ENCODE measurements at regions not wholly inside any gene's neighbourhood (a gene's known extent, or its start where the extent isn't known, plus 50 kb on each side); places are given as distances from the start of the nearest gene placed in this dataset.

DNA sequence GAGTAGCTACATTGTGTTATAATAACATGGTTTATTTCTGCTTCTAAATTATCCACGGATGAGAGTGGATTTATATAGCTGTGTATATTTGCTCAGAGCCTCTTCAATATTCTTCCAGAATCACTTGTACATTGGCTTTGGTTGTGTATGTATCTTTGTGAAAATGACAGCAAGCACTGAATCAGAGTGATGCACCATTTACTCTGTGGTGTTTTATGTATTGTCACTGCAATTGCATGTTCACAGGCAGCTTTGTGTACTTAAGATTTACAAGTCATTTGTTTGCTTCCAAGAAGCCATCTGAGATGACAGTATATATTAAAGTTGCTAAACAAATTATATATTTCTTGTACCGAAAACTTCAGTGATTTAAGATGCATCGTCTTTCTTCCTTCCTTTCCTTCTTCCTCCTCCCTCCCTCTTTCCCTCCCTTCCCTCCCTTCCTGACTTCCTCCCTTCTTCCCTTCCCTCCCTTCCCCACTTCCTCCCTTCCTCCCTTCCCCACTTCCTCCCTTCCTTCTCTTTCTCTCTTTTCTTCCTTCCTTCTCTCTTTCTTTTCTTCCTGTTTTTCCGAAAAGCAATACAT, 362.3 kb upstream of the GOLIM4 start:
- DNase-seq (ENCODE audit: low read depth) = no peak

DNA sequence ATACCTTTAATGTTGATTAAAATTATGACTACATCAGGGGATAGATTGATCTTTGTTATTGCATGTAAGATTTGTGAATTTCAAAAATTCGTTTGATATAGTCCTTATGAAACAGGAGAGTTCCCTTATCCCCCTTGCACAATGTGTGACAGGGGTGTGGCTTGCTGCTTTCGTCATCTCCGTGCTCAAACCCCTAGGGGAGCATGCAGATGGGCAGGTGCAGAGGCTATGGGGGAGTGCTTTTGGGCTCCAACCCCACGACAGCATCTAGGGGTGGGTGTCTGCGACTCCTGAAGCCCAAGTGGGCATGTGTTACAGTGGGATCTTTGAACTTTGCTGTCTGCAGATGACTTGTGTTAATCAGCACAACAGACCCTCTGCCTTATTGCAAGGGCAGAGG, 360.1 kb upstream of the GOLIM4 start:
- no peak for DNase-seq (ENCODE audit: low read depth)

DNA sequence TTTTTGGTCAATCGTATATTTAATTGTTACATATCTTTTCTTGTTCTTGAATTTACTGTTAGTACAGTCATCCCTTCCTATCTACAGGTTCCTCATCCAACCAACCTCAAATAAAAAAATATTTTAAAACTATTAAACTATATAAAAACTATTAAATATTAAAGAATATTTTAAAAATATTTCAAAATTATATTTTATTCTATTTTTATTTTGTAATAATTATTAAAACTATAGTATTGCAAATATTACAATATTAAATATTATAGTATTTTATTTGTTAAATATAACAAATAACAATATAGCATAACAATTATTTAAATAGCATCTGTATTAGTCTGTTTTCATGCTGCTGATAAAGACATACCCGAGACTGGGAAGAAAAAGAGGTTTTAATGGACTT, 357.9 kb upstream of the GOLIM4 start:
- DNase-seq (ENCODE audit: low read depth) = no peak

DNA sequence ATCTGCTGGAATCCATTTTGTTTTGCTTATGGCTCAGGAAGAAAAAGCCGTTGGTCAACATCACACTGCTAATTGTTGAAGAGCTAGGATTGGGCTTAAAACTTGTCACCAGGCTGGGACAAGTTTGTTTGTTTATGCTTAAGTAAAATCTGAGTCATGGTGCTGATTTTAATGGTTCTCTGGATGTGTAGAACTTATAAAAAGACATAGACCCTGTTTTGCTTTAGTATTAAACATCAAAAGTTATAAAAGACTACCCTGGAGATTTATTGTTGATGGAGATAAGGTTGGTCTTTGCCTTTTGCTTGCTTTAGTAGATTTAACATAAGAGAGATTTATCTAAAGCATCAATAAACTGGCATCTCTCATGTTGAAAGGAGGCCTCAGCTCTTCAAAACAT, 348.2 kb upstream of the GOLIM4 start:
- no peak for DNase-seq (ENCODE audit: low read depth)

DNA sequence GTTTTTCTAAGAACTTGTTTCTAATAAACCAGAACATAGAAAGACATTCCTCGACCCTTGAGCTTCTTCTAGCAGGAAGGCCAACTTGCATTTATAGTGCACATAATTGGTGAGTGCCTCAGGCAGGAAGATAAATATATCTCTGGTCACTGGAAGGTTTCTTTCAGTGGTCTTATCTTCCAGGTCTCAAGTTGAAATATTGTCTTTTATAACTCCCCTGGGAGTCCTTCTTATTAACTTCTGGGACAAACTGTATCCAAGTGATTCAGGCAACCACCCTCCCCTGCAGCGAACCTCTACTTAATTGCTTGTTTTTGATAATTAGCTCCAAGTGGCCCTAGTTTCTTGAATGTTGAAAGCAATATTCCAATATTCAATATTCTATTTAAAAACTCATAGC, 346.8 kb upstream of the GOLIM4 start:
- DNase-seq (ENCODE audit: low read depth) = no peak

DNA sequence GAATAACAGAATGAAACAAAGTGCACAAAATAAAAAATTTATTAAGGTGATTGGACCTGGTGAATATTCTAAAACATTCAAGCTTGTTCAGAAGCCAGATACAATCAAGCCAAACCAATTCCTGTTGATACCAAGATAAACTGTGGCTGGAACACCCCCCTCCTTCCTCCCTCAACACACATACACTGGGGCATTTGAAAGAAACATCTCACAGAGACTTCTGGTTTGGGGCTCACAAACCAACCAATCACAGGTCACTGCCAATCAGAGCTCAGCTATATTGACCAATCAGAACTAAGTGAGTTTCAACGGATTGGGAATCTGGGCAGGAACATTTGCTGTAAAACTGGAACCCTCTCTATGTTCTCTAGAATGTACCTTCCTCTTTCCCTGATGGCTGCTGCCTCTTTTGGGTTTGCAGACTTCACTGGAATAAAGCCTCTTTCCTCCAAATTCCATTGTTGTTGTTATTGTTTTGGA, 340.6 kb upstream of the GOLIM4 start:
- DNase-seq (ENCODE audit: low read depth) = no peak

DNA sequence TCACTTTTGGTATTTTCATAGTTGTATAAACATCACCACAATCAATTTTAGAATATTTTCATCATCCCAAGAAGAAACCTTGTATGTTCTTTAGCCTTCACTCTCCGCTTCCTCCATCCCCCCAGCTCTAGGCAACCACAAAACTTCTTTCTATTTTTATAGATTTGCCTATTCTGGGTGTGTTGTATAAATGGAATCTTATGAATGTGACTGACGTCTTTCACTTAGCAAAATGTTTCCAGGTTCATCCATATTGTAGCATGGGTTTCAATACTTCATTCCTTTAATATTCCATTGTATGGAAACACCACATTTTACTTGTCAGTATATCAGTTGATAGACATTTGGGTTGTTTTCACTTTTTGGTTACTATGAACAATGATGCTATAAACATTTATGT, 335.8 kb upstream of the GOLIM4 start:
- no peak for DNase-seq (ENCODE audit: low read depth)

DNA sequence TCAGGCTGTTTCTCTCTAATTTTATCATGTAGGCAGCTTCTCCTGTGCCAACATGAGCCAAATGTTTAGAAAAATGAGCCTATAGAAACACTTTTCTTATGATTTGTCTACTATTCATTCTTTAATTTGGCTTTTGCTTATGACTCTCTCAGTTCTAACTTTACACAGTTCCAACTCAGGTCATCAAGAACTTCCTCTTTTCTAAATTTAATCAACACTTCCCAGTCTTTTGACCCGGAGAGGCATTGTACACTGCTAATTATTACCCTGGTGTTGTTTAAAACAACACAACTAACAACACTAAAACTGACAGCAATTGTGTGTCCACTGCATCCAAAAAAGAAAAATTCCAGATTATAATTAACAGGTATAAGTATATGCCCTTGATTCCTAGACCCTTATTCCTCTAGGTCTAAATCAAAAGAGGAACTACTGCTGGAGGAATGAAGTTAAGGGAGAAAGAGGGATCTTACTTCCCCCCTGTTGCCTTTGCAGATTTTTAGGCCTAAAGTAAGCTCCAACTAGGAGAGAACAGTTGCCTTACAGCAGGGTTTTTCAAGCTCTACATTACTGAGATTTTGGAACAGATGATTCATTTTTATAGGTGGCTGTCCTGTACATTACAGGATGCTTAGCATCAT, 332.2 kb upstream of the GOLIM4 start:
- DNase-seq (ENCODE audit: low read depth) = no peak

DNA sequence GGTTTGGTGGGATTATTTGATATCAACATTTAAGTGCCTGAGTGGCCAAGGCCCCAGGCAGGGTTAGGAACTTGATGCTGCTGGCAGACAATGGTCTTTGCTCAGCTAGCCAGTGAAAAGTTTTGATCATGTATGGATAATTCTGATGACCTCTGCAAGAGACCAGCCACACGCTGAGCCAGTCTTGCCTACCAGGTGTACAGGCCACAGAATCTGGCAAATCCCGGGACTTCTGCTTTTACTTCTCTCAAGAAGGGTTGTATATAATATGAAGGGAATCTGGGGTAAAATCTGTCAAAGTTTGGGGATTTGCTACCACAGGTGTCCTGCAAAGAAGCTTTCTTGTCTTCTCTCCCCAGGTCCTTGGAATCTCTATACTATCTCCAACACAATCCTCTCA, 331.4 kb upstream of the GOLIM4 start:
- no peak for DNase-seq (ENCODE audit: low read depth)

DNA sequence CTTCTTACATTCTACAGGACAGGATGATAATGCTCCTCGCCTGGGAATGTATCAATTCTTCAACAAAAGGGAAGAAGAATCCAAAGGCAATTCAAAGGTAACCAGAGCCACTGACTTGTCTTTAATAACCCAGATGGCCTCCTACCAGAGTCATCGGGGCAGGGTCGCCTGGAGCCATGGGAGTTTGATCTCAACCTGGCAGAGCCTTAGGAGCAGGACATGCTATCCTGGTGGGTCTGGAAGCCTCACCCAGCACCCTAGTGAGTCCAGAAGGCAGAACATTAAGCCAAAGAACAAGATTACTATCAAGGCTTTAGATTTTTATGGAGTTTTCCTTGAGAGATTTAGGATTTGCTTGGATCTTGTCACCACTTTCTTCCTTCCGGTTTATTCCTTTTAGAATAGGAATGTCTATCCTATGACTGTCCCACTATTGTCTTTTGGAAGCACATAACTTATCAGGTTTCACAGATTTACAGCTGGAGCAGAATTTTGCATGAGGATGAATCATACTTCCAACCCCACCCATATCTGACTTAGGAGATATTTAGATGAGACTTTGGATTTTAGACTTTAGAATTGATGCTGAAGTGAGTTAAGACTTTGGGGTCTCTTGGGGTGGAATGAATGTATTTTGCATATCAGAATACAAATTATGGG, 330.3 kb upstream of the GOLIM4 start:
- DNase-seq (ENCODE audit: low read depth) = no peak

DNA sequence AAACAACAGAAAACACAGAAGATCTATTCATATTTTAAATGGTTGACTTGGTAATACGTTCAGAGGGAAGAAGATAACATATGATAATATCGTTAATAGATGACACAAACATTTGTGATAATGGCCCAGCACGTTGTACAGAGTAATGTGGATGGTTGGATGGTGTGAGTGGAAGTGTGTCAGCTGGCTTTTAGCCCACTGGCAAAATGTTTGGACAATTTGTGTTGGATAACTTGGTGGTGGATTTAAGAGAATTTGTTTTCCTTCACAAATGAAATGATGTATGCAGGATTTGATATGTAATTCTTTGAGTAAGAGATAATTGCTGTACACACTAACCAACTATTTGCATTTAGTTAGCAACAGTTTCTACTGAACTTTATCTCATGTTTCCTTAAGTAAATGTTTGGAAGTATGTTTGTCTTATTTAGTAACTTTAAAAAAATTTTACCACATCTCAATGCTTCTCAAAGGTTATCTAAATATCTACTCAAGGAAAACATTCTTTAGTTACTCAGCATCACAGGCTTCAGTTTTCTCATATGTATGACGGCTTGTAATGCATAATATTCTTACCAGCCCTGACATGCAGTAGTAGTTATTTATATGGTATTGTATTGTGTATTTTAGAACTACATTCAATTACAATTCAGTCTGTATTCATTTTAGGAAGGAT, 328.5 kb upstream of the GOLIM4 start:
- DNase-seq (ENCODE audit: low read depth) = no peak

DNA sequence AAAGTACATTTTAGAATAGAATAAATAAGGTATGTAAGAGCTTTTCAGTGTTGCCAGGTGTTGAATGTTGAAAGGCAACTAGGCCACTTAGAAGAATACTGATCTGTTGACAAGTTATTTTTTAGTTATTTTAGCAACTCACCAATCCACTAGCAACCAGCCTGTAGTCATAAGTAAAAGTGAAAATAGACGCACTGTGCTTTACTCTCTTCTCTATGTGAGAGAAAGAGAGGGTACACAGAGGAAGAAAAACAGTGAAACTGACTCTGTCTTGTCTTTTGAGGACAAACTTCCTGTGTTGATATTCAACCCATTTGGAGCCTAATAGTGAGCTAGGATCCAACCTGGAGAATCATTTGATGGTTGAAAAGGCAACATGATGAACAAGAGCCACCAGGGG, 327.1 kb upstream of the GOLIM4 start:
- DNase-seq (ENCODE audit: low read depth) = no peak

DNA sequence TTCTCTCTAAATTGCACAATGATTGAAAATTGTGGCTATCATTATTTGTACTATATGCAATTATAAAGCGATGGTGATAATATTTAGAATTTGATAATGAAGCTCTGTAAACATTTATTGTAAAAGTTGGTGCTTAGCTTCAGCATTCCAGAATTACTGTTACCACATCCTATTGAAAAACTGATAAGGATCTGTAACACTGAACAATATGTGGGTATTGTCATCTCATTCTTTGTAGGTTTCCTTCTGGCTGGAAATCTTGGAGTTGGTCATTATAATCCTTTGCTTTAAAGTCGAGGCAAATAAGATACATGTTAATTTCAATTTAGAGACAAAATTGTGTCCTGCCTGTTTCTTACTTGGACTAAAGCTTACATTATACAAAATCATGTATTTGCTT, 323.4 kb upstream of the GOLIM4 start:
- DNase-seq (ENCODE audit: low read depth) = no peak

DNA sequence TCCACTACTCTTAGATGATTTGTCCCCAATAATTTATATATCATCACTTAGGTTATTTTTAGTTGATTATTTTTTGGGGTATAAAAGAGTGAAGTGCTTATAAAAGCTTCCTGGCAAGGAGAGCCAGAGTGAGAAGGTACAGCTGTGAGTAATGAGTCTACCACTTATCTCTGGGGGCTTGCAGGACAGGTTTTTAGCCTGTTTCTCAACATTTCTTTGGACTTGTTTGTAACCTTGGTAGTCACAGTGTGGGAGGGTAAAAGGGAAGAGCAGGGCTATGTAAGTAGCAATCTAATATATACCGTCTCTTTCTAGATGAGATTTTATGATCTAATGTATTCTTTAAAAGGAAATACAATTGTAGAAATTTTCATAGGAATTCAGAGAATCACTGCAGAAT, 321.3 kb upstream of the GOLIM4 start:
- no peak for DNase-seq (ENCODE audit: low read depth)

DNA sequence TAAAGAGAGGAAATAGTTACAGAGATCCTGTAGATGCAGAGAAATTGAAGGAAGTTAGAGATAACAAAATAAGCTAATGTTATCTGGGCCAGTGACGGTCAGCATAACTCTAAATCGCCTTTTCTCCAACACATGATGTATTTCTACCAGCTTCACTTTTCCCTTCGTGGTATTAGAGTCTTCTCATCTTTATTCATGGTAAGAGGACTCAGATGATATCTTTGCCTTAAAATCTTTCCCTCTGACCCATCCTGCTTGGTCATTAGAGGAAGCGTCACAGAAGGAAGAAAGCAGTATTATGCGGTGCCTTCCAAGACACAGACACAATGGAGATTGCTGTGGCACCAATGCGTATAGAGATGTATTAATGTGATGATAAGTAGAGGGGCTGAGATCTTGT, 320.7 kb upstream of the GOLIM4 start:
- DNase-seq (ENCODE audit: low read depth) = no peak

DNA sequence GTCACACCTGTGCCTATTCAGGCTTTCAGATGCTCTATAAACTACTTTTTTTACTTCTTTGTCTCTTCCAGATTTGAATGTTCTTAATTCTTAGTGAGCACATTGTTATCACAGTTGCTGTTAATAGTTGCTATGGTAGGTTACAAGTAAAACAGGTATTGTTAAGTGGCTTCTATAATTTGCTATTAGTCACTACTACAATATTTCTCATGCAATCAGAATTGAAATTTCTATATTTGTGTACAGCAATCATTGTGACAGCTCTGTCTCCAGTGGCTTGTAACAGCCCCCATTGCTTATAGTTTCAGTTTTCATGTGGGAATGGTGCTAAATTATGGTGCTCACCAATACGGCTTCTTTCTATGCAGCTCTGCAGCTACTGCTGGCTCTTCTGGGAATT, 318.4 kb upstream of the GOLIM4 start:
- no peak for DNase-seq (ENCODE audit: low read depth)

DNA sequence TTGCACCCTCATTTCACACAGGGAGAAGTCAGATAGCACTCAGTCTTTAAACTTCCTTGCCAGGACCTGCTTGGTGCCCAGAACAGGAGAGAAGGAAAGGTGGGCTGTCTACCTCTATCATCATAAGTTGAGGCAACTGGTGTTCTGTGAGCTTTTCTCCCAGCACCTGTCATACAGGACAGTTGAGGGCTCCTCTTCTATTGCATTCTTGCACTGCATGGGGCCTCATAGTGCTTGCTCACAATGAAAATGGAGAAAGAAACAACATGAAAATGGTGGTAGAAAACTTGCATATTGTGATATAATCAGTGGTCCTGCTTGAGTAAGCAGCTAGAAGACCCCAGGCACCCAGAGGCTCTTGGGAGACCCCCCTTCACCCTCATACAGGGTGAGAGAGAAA, 311.7 kb upstream of the GOLIM4 start:
- no peak for DNase-seq (ENCODE audit: low read depth)

DNA sequence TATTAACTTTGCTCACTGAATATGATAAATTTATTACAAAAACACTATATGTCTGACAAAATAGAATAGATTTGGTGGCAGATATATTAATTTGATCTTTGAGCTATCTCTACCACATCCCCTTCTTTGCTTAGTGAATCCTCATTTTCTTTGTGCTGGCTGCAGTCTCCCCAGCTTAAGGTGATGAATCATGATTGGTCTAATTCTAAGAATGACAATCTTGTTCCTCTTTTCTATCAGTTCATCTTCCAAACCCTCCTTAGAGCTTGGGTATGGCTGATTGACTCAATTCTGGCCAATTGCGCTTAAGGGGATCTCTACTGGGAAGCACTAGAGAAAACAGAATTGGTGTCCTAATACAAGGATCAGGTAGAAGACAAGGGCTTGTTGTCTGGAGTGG, 309.6 kb upstream of the GOLIM4 start:
- DNase-seq (ENCODE audit: low read depth) = no peak

DNA sequence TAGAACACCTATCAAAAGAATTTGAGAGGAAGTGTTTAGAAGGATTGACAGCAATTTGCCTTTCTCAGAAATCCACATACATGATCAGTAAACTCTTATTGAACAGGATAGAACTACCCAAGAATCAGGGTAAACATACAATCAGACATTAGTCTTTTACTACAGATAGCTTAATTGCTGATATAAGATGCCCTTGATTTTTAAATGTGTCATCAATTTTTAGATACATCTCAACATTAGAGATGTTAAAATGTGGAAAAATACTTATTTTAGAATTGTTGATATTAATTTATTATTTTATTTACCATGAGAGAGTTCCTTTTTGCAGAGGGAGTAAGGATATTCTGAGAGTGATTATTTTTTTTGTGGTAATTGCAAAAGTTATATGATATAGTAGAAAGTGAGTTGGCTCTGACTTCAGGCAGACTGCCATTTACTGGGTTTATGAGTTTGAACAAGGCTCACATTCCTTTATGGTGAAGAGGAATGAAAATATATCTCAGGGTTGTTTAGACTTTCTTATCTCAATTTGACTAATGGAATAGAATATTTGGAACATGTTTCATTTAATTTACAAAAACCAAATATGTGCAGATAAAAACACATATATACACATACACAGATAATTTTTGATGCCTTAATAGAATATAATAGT, 302.8 kb upstream of the GOLIM4 start:
- DNase-seq (ENCODE audit: low read depth) = peak; percentile 4

DNA sequence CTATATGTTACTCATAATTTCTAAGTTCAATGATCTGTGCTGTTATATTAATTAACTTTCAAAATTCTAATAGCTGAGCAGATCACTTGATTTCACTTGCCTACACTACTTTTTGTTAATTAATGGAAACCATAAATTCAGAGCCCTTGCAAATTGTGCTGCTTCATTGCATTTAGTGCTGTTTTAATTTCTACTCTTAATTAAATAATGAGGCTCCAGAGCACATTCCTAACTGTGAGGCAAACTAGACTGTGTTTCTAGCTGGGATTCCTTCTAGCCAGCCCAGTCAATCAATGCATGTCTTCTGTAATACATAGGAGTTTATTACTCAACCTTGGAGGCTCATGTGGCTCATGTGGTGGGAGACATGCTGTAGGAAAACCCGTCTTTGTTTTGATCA, 301.1 kb upstream of the GOLIM4 start:
- no peak for DNase-seq (ENCODE audit: low read depth)

DNA sequence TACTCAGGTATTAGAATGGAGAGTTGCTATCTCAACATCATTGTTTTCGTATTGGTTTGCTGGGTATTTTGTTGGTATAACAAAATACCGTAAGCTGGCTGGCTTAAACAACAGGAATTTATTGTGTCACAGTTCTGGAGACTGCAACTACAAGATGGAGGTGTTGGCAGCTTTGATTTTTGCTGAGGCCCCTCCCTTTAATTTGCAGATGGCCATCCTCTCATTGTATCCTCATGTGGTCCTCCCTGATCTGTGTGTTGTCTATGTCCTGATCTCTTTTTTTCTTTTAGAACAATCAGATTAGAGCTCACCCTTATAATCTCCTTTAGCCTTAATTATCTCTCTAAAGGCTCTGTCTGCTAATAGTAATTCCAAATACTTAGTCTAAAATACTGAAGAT, 299.8 kb upstream of the GOLIM4 start:
- no peak for DNase-seq (ENCODE audit: low read depth)

DNA sequence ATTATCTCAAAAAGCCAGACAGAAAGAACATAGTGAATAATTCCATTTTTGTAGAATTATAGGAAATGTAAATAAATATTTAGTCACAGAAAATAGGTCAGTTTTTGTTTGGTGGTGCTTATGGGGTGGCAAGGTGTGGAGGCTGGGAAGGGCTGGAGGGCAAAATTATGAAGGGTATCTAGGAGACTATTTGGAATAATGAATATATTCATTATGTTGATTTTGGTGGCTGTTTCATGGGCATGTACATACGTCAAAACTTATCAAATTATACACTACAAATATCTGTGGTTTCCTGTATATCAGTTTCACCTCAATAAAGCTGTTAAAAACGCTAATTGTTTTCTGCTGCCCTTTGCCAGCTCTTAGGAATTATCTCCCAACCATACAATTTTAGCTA, 298.7 kb upstream of the GOLIM4 start:
- no peak for DNase-seq (ENCODE audit: low read depth)

DNA sequence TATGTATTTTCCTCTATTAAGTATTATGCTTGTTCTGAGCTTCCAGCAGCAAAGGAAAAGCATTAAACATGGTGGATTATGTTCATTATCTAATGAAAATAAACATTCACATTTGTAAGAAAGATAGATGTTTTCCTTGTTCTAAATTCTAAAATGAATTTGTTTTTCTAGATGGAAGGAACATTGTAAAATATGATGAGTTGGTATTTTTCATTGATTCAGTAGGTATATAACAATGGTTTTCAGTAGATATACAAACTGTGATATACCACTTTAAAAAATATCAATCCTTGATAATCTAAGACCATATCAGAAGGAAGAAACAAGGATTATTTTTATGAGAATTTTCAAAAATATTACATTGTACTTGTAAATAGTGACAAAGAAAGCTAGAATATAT, 290.6 kb upstream of the GOLIM4 start:
- DNase-seq (ENCODE audit: low read depth) = no peak

Measured in amniotic epithelial cell (primary cell).